Natural killer cell (primary cell): ENCODE measurements at regions not wholly inside any gene's neighbourhood (a gene's known extent, or its start where the extent isn't known, plus 50 kb on each side); places are given as distances from the start of the nearest gene placed in this dataset.

Experiments used
- ATAC-seq, 3 donors: fragments of 150-1000 bp in 2 of 3; fragments of 200-7000 bp in 1 of 3; cut with Tn5 transposase; 1 replicate in 1 of 3; 2 replicates in 2 of 3; pipeline ENCODE4 v1.10.0; 2021; ENCODE audit warnings: mild to moderate bottlenecking in 2 of 3, moderate library complexity in 2 of 3
- DNase-seq, 2 donors: peaks; one replicate each; pipeline versions ENCODE4 v3.0.0 to v3.0.0-alpha.2; 2013 to 2021; ENCODE audit warnings: mixed read lengths in 1 of 2
- H3K27ac ChIP-seq: one replicate; pipeline ENCODE4 v1.5.1; 2013; ENCODE audit warnings: mild to moderate bottlenecking, low read length
- H3K27me3 ChIP-seq: one replicate; pipeline ENCODE4 v1.6.1; 2013; ENCODE audit warnings: low read length; ENCODE audit not compliant: control insufficient read depth, insufficient read depth
- H3K36me3 ChIP-seq: one replicate; pipeline ENCODE4 v1.6.1; 2013; ENCODE audit warnings: low read length; ENCODE audit not compliant: control insufficient read depth, insufficient read depth
- H3K4me1 ChIP-seq: one replicate; pipeline ENCODE4 v1.6.1; 2013; ENCODE audit warnings: low read length; ENCODE audit not compliant: control insufficient read depth, insufficient read depth
- H3K4me3 ChIP-seq: one replicate; pipeline ENCODE4 v1.5.1; 2013; ENCODE audit warnings: low read length
- H3K9me3 ChIP-seq: one replicate; pipeline ENCODE4 v1.6.1; 2013; ENCODE audit warnings: low read length; ENCODE audit not compliant: control insufficient read depth, insufficient read depth
- H3K27ac Mint-ChIP-seq, 2 donors: one replicate each; pipeline ENCODE4 v1.8.0; 2022; ENCODE audit warnings: mild to moderate bottlenecking in 2 of 2, mixed read lengths in 2 of 2, moderate library complexity in 1 of 2
- H3K27me3 Mint-ChIP-seq, 2 donors: one replicate each; pipeline ENCODE4 v1.8.0; 2022; ENCODE audit warnings: low read depth in 2 of 2, mixed read lengths in 2 of 2
- H3K36me3 Mint-ChIP-seq: one replicate; pipeline ENCODE4 v1.8.0; 2022; ENCODE audit warnings: mixed read lengths
- H3K4me1 Mint-ChIP-seq, 2 donors: one replicate each; pipeline ENCODE4 v1.8.0; 2022; ENCODE audit warnings: mixed read lengths in 2 of 2
- H3K4me3 Mint-ChIP-seq: one replicate; pipeline ENCODE4 v1.8.0; 2022; ENCODE audit warnings: mild to moderate bottlenecking, moderate library complexity, mixed read lengths
- H3K9me3 Mint-ChIP-seq, 2 donors: one replicate each; pipeline ENCODE4 v1.8.0; 2022; ENCODE audit warnings: mixed read lengths in 2 of 2
- WGBS: methylation state at CpG from one replicate; pipeline ENCODE4 v1.1.7; 2013; ENCODE audit warnings: missing lambda C conversion rate; ENCODE audit not compliant: insufficient coverage; 5-methylcytosine and 5-hydroxymethylcytosine counted together
- intact Hi-C: fragments of 100-400 bp; cut with micrococcal nuclease; formaldehyde crosslinking; loops from one replicate; pipeline ENCODE4 v1.14.2; 2022
- TF ChIP-seq, protein P1 (sequence below): fragments of 200-600 bp; IDR thresholded peaks from one replicate; pipeline ENCODE4 v1.8.0; 2022; ENCODE audit warnings: antibody characterized with exemption

DNA sequence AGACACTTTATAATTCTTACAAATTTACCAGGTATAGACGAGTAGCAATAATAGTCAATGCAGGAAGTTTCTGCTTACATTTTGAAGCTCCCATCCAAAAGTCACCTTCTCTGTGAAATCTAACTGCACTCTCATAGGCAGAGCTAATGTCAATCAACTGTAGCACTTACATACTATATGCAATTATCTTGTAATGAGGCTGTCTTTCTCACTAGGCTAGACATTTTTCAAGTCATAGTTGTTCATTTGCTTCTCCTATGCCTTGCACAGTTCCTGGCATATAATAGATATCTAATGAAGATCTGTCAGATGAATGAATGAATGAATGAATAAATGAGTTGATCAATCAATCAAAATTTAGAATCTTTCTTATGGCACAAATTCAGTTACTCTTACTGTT, 273.0 kb upstream of the DAB1 start:
- Histone ChIP-seq H3K27me3 (no peaks in the 10 kb centered on the region), H3K4me3 (no peak overlapping the region), H3K36me3 (no peaks in the 10 kb centered on the region), H3K4me1 (no peaks in the 10 kb centered on the region), H3K27ac (no peak overlapping the region), H3K9me3 (peaks cover 6% of the 10 kb centered on the region)
- Mint-ChIP-seq H3K36me3 (no peaks in the 10 kb centered on the region), H3K4me1 (no peaks in the 10 kb centered on the region), H3K9me3 (peaks cover 8 to 12% of the 10 kb centered on the region in 2 donors), H3K4me3 (no peak overlapping the region), H3K27ac (no peak overlapping the region), H3K27me3 (peaks cover 0 to 2% of the 10 kb centered on the region in 2 donors)
- ATAC-seq (no peak), DNase-seq (no peak)
- 100% methylated on average over 1 of the region's 1 CpG for WGBS
- TF ChIP-seq, protein P1, sequence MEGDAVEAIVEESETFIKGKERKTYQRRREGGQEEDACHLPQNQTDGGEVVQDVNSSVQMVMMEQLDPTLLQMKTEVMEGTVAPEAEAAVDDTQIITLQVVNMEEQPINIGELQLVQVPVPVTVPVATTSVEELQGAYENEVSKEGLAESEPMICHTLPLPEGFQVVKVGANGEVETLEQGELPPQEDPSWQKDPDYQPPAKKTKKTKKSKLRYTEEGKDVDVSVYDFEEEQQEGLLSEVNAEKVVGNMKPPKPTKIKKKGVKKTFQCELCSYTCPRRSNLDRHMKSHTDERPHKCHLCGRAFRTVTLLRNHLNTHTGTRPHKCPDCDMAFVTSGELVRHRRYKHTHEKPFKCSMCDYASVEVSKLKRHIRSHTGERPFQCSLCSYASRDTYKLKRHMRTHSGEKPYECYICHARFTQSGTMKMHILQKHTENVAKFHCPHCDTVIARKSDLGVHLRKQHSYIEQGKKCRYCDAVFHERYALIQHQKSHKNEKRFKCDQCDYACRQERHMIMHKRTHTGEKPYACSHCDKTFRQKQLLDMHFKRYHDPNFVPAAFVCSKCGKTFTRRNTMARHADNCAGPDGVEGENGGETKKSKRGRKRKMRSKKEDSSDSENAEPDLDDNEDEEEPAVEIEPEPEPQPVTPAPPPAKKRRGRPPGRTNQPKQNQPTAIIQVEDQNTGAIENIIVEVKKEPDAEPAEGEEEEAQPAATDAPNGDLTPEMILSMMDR = no peak
- intact Hi-C loops = no loop called here

DNA sequence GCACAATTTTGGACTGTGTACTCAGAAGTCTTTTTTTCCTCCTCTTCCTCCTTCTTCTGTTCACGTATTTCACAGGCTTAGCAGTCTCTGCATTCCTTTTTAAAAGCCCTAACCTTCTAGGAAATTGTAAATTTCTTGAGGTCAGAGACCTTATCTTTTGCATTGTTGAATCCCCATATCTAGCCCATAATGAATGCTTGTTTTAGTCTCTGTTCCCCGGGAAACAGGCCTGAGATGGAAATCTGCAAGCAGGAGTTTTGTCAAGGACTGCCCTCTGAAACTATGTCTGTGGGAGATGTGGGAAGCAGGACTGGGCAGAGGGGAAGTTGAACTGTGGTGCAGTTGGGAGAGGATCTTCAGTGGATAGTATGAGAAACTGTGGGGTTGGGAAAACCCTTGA, 272.2 kb upstream of the DAB1 start:
- DNase-seq (no peak), ATAC-seq (no peak)
- Mint-ChIP-seq H3K27ac (no peak overlapping the region), H3K27me3 (peaks cover 0 to 2% of the 10 kb centered on the region in 2 donors), H3K36me3 (no peaks in the 10 kb centered on the region), H3K9me3 (peaks cover 8 to 12% of the 10 kb centered on the region in 2 donors), H3K4me1 (no peaks in the 10 kb centered on the region), H3K4me3 (no peak overlapping the region)
- Histone ChIP-seq H3K36me3 (no peaks in the 10 kb centered on the region), H3K4me3 (no peak overlapping the region), H3K9me3 (peaks cover 8% of the 10 kb centered on the region), H3K27me3 (no peaks in the 10 kb centered on the region), H3K4me1 (no peaks in the 10 kb centered on the region), H3K27ac (no peak overlapping the region)
- intact Hi-C loops = no loop called here
- 33% methylated on average over 2 of the region's 2 CpGs for WGBS
- TF ChIP-seq, protein P1 = no peak

DNA sequence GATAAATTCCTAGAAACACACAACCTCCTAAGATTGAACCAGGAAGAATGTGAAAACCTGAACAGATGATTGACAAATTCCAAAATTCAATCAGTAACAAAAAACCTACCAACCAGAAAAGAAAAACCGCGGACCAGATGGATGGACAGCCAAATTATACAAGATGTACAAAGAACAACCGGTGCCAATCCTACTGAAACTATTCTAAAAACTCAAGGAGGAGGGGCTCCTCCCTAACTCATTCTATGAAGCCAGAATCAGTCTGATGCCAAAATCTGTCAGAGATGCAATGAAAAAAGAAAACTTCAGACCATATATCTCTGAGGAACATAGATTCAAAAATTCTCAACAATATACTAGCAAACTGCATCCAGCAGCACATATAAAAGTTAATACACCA, 262.4 kb upstream of the DAB1 start:
- Mint-ChIP-seq H3K4me3 (no peak overlapping the region), H3K4me1 (no peaks in the 10 kb centered on the region), H3K27ac (no peak overlapping the region), H3K9me3 (peaks cover 2 to 9% of the 10 kb centered on the region in 2 donors), H3K27me3 (no peaks in the 10 kb centered on the region), H3K36me3 (no peaks in the 10 kb centered on the region)
- DNase-seq (no peak), ATAC-seq (no peak)
- Histone ChIP-seq H3K4me1 (no peaks in the 10 kb centered on the region), H3K36me3 (no peaks in the 10 kb centered on the region), H3K27me3 (no peaks in the 10 kb centered on the region), H3K9me3 (no peaks in the 10 kb centered on the region), H3K27ac (no peak overlapping the region), H3K4me3 (no peak overlapping the region)
- TF ChIP-seq, protein P1 = no peak
- intact Hi-C loops = no loop called here
- WGBS = 94% methylated on average over 3 of the region's 3 CpGs
